Lower leg skin (tissue), 4 donors: ENCODE measurements at regions not wholly inside any gene's neighbourhood (a gene's known extent, or its start where the extent isn't known, plus 50 kb on each side); places are given as distances from the start of the nearest gene placed in this dataset.

ENCODE experiments used
- DNase-seq, 2 donors: peaks; one replicate each; pipeline ENCODE4 v3.0.0-alpha.2; 2019; ENCODE audit warnings: low spot score in 2 of 2
- H3K4me3 ChIP-seq: fragments of 200-600 bp; sonication (generic); 2 replicates; pipeline ENCODE4 v1.5.1; 2017; ENCODE audit warnings: mild to moderate bottlenecking, low read depth; ENCODE audit not compliant: poor library complexity, severe bottlenecking
- POLR2A ChIP-seq, 2 donors: fragments of 450-650 bp; IDR thresholded peaks; one replicate each; pipeline ENCODE4 v1.6.1; 2016 to 2017; ENCODE audit warnings: antibody characterized with exemption in 2 of 2, mild to moderate bottlenecking in 1 of 2, moderate library complexity in 1 of 2
- WGBS, 2 donors: methylation state at CpG; one replicate each; pipeline ENCODE4 v1.1.5; 2018; 5-methylcytosine and 5-hydroxymethylcytosine counted together
- intact Hi-C: fragments of 100-400 bp; cut with DNase I; formaldehyde crosslinking; loops from one replicate; pipeline ENCODE4 v1.15.0; 2023; ENCODE audit warnings: low total_unique reads
- TF ChIP-seq, protein P1 (sequence below), 3 donors: fragments of 450-650 bp; IDR thresholded peaks; one replicate each; pipeline ENCODE4 v1.5.1; 2016; ENCODE audit warnings: antibody characterized with exemption in 3 of 3, mild to moderate bottlenecking in 3 of 3, moderate library complexity in 2 of 3

DNA sequence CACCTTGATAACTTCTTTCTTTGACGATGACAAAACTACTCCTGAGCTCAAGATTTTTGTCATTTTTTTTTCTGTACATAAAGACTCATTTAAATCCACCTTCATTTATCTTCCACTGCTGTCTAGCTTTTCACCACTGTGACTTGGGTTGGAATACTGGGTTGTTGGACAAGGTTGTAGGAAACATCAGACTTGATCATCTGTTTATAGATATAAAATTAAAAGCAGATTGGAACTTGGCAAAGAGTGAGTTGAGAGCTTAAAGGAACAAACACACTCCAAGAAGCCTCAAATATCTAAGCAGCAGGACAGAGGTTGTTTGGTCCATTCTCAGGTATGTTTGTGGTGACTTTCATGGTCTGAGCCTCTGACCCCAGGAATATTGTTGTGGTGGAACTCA, 141.7 kb upstream of the NDN start:
- H3K4me3 ChIP-seq: no peak overlapping the region
- TF ChIP-seq, protein P1, sequence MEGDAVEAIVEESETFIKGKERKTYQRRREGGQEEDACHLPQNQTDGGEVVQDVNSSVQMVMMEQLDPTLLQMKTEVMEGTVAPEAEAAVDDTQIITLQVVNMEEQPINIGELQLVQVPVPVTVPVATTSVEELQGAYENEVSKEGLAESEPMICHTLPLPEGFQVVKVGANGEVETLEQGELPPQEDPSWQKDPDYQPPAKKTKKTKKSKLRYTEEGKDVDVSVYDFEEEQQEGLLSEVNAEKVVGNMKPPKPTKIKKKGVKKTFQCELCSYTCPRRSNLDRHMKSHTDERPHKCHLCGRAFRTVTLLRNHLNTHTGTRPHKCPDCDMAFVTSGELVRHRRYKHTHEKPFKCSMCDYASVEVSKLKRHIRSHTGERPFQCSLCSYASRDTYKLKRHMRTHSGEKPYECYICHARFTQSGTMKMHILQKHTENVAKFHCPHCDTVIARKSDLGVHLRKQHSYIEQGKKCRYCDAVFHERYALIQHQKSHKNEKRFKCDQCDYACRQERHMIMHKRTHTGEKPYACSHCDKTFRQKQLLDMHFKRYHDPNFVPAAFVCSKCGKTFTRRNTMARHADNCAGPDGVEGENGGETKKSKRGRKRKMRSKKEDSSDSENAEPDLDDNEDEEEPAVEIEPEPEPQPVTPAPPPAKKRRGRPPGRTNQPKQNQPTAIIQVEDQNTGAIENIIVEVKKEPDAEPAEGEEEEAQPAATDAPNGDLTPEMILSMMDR (IDR thresholded peaks at IDR 0.05): no peak
- no peak for TF ChIP-seq POLR2A (IDR thresholded peaks at IDR 0.05)
- 54 to 59% methylated on average over 1 of the region's 1 CpG for WGBS, 2 donors
- intact Hi-C loops: no loop called here
- DNase-seq: no peak

DNA sequence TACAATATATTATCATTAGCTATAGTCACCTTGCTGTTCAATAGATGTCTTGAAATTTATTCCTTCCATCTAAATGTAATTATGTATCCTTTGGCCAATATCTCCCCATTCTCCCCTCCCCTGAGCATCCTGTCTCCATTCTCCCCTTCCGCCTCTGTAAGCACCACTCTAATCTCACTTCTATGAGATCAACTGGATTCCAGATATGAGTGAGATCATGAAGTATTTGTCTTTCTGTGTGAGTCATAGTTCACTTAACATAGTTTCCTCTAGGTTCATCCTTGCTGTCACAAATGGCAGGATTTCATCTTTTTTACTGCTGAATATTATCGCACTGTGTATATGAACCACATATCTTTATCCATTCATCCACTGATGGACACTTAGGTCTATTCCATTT, 148.8 kb upstream of the NDN start:
- 88 to 97% methylated on average over 2 of the region's 2 CpGs for WGBS, 2 donors
- no peak overlapping the region for H3K4me3 ChIP-seq
- TF ChIP-seq POLR2A (IDR thresholded peaks at IDR 0.05): no peak
- TF ChIP-seq, protein P1 (IDR thresholded peaks at IDR 0.05): no peak
- intact Hi-C loops: no loop called here
- DNase-seq: no peak

DNA sequence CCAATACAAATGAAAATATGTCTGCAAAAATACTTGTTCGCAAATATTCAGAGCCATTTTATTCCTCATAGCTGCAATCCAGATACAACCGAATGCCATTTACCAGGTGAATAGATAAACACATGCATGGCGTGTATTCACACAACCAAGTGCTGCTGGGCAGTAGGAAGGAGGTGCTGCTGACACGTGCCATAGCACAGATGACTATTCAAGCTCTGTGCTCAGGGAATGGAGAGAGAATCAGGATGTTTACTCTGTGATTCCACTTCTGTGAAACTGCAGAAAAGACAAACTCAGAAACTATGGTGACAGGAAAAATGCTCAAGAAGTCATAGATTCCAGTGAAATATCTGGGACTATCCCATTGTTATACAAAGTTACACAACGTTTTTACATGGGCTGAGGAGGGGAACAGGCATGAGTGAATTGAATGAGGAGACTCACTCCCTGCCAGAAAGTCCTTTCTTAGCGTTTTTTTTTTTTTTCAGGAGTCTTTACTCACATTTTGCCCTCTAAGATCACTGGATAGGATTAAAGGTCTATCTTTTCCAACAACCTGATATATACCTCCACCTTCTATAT, 152.9 kb upstream of the NDN start:
- WGBS, 2 donors: 52 to 55% methylated on average over 6 of the region's 6 CpGs
- no peak overlapping the region for H3K4me3 ChIP-seq
- no peak for DNase-seq
- no peak for TF ChIP-seq POLR2A (IDR thresholded peaks at IDR 0.05)
- TF ChIP-seq, protein P1 (IDR thresholded peaks at IDR 0.05): no peak
- intact Hi-C loops: no loop called here

DNA sequence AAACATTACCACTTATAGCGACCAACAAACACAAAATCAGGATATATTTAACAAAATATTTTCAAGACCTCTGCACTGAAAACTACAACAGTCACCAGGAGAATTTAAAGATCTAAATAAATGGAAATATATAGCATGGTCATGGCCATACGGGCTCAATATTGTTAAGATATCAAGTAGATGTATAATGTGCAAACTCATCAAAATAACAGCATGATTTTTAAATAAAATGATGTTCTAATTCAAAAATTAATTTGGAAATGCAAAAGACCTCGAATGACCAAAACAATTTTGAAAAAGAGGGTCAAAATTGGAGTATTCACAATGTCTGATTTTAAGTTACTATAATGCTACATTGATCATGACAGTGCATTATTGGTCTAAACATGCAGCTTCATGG, 159.1 kb upstream of the NDN start:
- H3K4me3 ChIP-seq: no peak overlapping the region
- WGBS, 2 donors: 30 to 39% methylated on average over 3 of the region's 3 CpGs
- no peak for DNase-seq
- TF ChIP-seq, protein P1 (IDR thresholded peaks at IDR 0.05): no peak
- no peak for TF ChIP-seq POLR2A (IDR thresholded peaks at IDR 0.05)
- intact Hi-C loops: no loop called here

DNA sequence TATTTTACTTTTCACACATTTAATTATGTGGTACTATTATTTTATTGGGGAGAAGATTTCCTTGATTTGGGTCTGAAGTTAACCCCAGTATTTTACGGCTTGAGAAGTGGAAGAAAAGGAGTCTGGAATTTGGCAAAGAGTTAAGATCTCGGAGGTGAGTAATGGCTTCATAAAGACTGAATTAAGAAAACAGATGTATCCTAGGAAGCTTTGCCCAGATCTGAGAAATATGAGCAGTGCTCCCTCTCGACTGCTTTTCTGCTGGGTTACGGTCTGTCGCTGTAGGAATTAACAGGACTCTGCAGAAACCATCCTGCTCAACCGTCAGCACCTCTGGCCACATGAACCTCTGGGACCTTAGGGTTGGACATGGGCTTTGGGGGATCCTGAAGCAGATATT, 163.6 kb upstream of the NDN start:
- TF ChIP-seq POLR2A (IDR thresholded peaks at IDR 0.05): no peak
- TF ChIP-seq, protein P1 (IDR thresholded peaks at IDR 0.05): no peak
- WGBS, 2 donors: 61 to 64% methylated on average over 6 of the region's 6 CpGs
- no peak for DNase-seq
- H3K4me3 ChIP-seq: no peak overlapping the region
- intact Hi-C loops: no loop called here

DNA sequence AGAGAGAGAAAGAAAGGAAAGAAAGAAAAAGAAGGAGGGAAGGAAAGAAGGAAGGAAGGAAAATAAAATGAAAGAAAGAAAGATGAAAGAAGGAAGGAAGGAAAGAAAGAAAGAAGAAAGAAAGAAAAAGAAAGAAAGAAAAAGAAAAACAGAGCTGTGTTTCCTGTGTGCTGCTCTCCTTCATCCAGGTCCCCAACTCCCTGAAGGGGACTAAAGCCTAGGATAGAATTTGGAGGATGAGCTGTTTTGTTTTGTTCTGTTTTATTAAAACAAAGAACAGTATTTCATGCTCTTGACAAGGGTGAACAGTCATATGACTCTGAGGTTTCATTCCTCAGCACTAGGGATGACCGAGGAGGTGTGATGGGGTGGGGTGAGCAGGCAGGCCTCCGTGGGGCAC, 164.8 kb upstream of the NDN start:
- DNase-seq: no peak
- 30 to 56% methylated on average over 2 of the region's 2 CpGs for WGBS, 2 donors
- TF ChIP-seq POLR2A (IDR thresholded peaks at IDR 0.05): no peak
- TF ChIP-seq, protein P1 (IDR thresholded peaks at IDR 0.05): no peak
- intact Hi-C loops: no loop called here
- no peak overlapping the region for H3K4me3 ChIP-seq
